ENCODE measurements at regions not wholly inside any gene's neighbourhood (a gene's known extent, or its start where the extent isn't known, plus 50 kb on each side); places are given as distances from the start of the nearest gene placed in this dataset.
"Not testable (repeated sequence)": the region's sequence is repeated elsewhere in the genome, so short reads cannot be mapped to it uniquely, and the experiment has no call there.

DNA sequence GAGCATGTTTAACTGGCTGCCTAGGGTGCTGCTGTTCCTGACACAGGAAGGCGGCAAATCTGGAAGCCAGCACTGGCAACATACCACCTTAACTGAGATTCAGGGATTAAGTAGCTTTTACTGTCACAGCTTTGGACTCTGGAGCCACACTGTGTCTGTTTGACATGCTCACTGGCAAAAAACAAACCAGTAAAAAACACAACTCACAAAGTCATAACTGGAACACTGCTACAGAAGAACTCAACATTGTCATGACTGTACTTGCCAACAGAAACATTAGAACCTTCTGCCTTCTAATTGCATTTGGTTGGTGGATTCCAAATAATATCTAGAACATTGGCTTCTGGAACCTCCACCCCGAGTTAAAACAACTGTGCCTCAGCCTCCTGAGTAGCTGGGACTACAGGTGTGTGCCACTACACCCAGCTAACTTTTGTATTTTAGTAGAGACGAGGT is 117.6 kb downstream of the TTC6 start:
- DNase-seq = no peak

DNA sequence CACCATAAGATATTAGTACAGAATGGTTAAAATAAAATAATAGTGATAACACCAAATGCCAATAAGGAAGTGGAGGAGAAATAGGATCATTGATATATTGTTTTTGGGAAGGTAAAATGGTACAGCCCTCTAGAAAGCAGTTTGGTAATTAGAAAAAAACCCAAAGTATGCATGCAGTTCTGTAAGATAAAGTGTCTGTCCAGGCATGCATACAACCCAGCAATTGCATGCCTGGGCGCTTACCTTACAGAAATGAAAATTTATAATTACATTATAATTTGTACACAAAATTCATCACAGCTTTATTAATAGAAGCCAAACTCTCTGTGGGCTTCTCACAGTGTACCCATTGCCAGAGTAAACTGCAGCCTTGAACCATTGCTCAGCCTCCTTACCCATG is 124.7 kb downstream of the TTC6 start:
- DNase-seq = no peak

GRCh38 chr14:37721976-37722659 is 126.7 kb downstream of the TTC6 start:
- no peak for DNase-seq

DNA sequence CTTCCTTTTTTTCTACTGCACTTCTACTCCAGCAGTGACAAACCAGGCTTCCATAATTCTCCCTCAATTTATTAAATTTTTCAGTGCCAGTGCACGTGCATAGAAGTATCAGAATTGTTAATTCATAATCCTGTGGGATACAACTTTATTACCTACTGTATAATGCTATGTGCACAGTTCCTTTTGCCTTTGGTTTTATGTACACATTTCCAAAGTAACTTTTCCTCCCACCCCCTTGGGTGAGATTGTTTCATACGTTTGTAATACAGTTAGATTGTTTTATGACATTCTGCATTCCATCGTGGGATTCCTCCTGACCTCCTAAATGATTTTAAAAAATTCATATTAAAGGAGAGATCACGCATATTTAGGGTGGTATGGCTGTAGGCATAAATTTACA is 128.1 kb downstream of the TTC6 start:
- DNase-seq = no peak

- DNase-seq = no peak
Measured at GRCh38 chr14:37726708-37727107, 131.3 kb downstream of the TTC6 start.

GRCh38 chr14:37729218-37729617 is 133.8 kb downstream of the TTC6 start:
- DNase-seq = no peak

GRCh38 chr14:37731094-37731493 is 135.7 kb downstream of the TTC6 start:
- no peak for DNase-seq

DNA sequence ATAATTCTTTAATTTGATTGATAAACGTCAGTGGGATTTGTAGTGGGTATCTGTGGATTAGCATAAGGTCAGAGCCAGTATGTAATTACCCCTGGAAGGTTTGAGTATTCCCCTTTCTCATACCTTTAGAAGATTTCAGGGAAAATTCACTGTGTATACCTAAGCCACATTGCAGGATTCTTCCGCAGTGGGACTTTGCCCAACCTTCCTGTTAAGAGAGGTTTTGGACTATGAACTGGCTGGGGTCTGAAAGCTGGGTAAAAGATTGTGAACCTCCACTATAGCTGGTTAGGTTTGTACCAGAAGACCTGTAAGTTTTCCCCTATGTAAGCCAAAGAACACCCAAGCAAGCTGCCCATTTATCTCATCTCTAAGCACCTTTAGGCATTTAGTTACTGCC is 150.2 kb downstream of the TTC6 start:
- DNase-seq = no peak

- no peak for DNase-seq
Measured at GRCh38 chr14:37746140-37746832, 150.9 kb downstream of the TTC6 start.

DNA sequence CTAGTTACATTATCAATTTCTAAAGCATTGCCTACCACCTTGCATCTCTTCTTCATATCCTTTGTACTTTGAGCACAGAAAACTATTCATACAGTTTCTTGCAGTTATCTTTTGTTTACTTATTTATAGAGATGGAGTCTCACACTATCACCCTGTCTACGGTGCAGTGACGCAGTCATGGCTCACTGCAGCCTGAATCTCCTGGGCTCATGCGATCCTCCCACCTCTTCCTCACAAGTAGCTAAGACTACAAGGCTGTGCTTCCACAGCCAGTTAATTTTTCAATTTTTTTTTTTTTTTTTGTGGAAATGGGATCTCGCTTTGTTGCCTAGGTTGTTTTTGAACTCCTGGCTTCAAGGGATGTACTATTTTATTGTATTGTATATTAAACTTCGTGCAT is 158.0 kb downstream of the TTC6 start:
- DNase-seq = no peak

DNA sequence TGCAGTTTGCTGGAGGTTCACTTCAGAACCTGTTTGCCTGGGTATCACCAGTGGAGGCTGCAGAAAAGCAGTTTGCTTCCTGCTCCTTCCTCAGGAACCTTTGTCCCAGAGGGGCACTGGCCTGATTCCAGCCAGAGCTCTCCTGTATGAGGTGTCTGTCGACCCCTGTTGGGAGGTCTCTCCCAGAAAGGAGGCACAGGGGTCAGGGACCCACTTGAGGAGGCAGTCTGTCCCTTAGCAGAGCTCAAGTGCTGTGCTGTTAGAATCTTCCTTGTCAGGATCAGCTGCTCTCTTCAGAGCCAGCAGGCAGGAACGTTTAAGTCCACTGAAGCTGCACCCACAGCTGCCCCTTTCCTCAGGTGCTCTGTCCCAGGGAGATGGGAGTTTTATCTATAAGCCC is 164.8 kb downstream of the TTC6 start:
- DNase-seq = not testable (repeated sequence)

GRCh38 chr14:37763266-37763665 is 167.8 kb downstream of the TTC6 start:
- no peak for DNase-seq

GRCh38 chr14:37772283-37772682 is 176.9 kb downstream of the TTC6 start:
- not testable (repeated sequence) for DNase-seq

DNA sequence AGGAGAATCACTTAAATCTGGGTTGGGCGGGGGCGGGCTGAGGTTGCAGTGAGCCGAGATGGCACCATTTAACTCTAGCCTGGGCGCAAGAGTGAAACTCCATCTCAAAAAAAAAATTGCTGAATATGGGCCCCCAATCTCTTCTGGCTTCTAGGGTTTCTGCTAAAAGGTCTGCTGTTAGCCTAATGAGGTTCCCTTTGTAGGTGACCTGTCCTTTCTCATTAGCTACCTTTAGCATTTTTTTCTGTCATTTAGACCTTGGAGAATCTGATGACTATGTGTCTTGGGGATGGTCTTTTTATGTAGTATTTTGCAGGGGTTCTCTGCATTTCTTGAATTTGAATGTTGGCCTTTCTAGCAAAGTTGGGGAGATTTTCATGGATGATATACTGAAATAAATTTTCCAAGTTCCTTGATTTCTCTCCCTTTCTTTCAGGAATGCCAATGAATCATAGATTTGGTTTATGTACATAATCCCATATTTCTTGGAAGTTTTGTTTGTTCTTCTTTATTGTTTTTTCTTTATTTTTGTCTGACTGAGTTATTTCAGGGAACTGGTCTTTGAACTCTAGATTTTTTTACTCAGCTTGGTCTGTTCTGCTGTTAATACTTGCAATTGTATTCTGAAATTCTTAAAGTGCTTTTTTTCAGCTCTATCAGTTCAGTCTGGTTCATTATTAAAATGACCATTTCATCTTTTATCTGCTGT is 181.5 kb downstream of the TTC6 start:
- DNase-seq = no peak

DNA sequence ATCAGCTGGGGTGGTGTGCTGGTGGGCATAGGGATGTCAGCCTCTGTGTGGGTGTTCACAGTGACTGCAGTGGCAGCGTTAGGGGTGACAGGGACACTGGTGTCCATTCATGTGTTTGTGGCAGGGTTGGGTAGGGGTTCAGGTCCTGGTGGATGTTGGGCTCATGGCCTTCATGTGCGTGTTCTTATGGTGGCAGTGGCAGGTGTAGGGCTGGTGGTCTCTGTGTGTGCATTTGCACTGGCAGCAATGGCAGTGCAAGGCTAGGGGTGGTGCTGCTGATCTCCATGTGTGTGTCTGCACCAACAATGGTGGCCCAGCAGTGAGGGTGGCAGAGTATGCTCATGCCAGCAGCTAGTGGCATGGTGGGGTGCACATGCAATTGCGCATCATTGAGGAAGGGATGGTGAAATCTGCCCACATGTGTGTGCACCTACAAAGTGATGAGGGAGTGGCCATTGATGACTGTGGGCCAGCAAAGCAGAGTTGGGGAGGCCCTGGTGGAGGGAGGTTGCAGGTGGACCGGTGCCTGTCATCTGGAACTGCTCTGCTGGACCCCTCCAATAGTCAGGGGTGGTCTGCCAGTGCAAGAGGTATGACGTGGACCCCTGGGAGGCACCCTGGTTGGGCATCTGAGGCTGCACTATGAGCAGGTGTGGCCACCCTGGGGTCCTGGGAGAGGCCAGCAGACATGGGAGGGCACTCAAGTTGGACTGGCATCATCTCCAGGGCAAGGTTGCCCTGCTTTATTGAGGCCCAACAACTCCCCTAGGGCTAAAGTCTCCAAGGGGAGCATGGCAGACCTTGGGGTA is 182.9 kb downstream of the TTC6 start:
- DNase-seq = no peak

DNA sequence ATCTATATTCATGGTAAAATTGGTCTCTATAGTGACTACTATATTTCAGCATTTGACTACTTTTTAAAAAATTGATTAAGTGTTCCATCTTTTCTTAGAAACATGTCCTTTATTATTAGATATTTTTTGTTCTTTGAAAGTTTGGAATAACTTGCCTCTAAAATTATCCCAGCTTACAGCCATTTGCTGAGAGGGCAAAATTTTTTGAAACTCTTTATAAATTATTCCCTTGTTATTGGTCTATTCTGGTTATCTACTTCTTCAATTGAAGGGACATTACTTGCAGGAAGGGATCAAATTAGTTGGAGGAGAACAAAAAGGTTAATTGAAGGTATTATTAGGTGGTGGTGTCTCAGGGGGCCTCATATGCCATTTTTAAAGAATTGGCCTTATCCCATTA is 184.1 kb downstream of the TTC6 start:
- DNase-seq = no peak

DNA sequence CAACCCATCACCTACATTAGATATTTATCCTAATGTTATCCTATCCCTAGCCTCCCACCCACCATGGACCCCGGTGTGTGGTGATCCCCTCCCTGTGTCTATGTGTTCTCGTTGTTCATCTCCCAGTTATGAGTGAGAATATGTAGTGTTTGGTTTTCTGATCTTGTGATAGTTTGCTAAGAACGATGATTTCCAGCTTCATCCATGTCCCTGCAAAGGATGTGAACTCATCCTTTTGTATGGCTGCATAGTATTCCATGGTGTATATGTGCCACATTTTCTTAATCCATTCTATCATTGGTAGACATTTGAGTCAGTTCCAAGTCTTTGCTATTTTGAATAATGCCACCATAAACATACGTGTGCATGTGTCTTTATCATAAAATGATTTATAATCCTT is 185.3 kb downstream of the TTC6 start:
- not testable (repeated sequence) for DNase-seq

- DNase-seq = not testable (repeated sequence)
Measured at GRCh38 chr14:37784203-37784826, 188.9 kb downstream of the TTC6 start.

- DNase-seq = not testable (repeated sequence)
Measured at GRCh38 chr14:37784827-37785223, 189.4 kb downstream of the TTC6 start.

DNA sequence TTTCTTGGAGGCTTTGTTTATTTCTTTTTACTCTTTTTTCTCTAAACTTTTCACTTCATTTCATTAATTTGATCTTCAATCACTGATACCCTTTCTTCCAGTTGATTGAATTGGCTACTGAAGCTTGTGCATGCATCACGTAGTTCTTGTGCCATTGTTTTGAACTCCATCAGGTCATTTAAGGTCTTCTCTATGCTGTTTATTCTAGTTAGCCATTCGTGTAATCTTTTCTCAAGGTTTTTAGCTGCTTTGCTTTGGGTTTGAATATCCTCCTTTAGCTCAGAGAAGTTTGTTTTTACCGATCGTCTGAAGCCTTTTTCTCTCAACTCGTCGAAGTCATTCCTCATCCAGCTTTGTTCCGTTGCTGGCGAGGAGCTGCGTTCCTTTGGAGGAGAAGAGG is 189.9 kb downstream of the TTC6 start:
- not testable (repeated sequence) for DNase-seq

- not testable (repeated sequence) for DNase-seq
Measured at GRCh38 chr14:37786114-37786625, 190.7 kb downstream of the TTC6 start.

DNA sequence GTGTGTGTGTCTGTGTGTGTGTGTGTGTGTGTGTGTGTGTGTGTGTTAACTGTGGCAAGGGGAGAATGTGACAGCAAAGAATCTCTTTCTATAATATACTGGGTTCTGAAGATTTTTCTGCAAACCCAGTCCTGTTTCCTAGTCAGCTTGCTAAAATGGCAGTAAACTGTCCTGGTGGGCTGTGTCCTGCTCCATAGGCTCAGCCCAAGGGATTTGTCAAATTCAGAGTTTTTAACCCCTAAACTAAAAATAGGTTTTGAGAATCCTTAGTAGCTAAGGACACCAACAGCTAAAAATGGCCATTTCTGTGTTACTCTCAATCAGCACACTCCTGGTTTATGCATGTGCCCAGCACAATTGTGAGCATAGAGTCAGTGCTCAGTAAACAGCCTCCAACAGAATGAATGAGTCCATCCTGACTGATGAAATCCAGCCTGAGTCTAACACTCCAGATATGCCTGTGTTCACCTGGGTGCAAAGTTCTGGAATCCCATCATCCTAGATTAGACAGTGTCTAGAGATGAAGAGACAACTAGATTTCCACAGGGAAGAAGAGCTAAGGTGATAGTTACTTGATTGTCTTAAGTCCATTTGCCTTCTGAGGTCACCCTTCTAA is 192.6 kb downstream of the TTC6 start:
- no peak for DNase-seq

Measured in DMS 273 treated with DMSO at 0.1 percent for 48 hours (cell line).